Panc1 (cell line): ENCODE measurements at regions not wholly inside any gene's neighbourhood (a gene's known extent, or its start where the extent isn't known, plus 50 kb on each side); places are given as distances from the start of the nearest gene placed in this dataset.

Source experiments
- ATAC-seq: fragments of 200-7000 bp; cut with Tn5 transposase; 2 replicates; pipeline ENCODE4 v1.9.1; 2020; ENCODE audit warnings: mild to moderate bottlenecking, moderate library complexity
- BruUV-seq: library from RNA; stranded (reverse); fragments of 400-500 nt; replicated peaks from 2 replicates; lab custom pipeline; 2021; lab: Mats Ljungman, UMichigan
- CTCF ChIA-PET: fragments of 300-600 bp; sonication (Branson Sonifier 250); formaldehyde crosslinking; loops from one replicate; lab custom pipeline; 2022; ENCODE audit warnings: antibody characterized with exemption; lab: Charles Lee
- POLR2A ChIA-PET: fragments of 300-600 bp; sonication (Branson Sonifier 250); formaldehyde crosslinking; loops from one replicate; lab custom pipeline; 2022; ENCODE audit warnings: antibody characterized with exemption; lab: Charles Lee
- DNase-seq: peaks from one replicate; pipeline ENCODE4 v3.0.0-alpha.2; 2010; ENCODE audit warnings: low read depth, low spot score
- H3K27ac ChIP-seq: 2 replicates; pipeline ENCODE4 v1.5.1; 2011; ENCODE audit warnings: mild to moderate bottlenecking, low read length, inconsistent platforms
- H3K27me3 ChIP-seq: fragments of 200-500 bp; sonication (Bioruptor generic); 2 replicates; pipeline ENCODE4 v1.6.0; 2014; ENCODE audit warnings: low read length, inconsistent platforms; ENCODE audit not compliant: control insufficient read depth, insufficient read depth
- H3K36me3 ChIP-seq: fragments of 200-500 bp; sonication (Bioruptor generic); 2 replicates; pipeline ENCODE4 v1.5.1; 2014; ENCODE audit warnings: inconsistent platforms, mild to moderate bottlenecking, low read length, moderate library complexity; ENCODE audit not compliant: control insufficient read depth, insufficient read depth
- H3K4me1 ChIP-seq: 2 replicates; pipeline ENCODE4 v1.5.1; 2011; ENCODE audit warnings: inconsistent platforms, mild to moderate bottlenecking, low read length, moderate library complexity; ENCODE audit not compliant: control insufficient read depth, insufficient read depth
- H3K4me3 ChIP-seq, 2 experiments: 2 replicates each; pipeline ENCODE4 v1.5.1; 2011 to 2012; ENCODE audit warnings: low read depth in 2 of 2, low read length in 2 of 2, mild to moderate bottlenecking in 2 of 2, inconsistent platforms in 1 of 2, moderate library complexity in 1 of 2
- H3K9me3 ChIP-seq: fragments of 200-500 bp; sonication (Bioruptor generic); 2 replicates; pipeline ENCODE4 v1.5.1; 2014; ENCODE audit warnings: low read depth, mild to moderate bottlenecking, inconsistent platforms, low read length, moderate library complexity; ENCODE audit not compliant: control insufficient read depth, insufficient read depth
- POLR2AphosphoS5 ChIP-seq: IDR thresholded peaks from 2 replicates; pipeline ENCODE4 v1.6.1; 2012; ENCODE audit warnings: mild to moderate bottlenecking, low read depth, low read length, moderate library complexity
- SIN3A ChIP-seq: IDR thresholded peaks from 2 replicates; pipeline ENCODE4 v1.6.1; 2012; ENCODE audit warnings: low read depth, mild to moderate bottlenecking, low read length, moderate library complexity, borderline replicate concordance; ENCODE audit not compliant: insufficient read depth
- TCF7L2 ChIP-seq: IDR thresholded peaks from 2 replicates; pipeline ENCODE4 v1.6.1; 2011; ENCODE audit warnings: mild to moderate bottlenecking, low read depth, low read length, inconsistent platforms
- in situ Hi-C: cut with HindIII; loops from 2 replicates; pipeline ENCODE4 v1.10.0; 2016; ENCODE audit warnings: low sequenced_read_pairs, low pct_unique_long_range_greater_than_20kb
- intact Hi-C: fragments of 100-400 bp; cut with micrococcal nuclease; formaldehyde crosslinking; loops from one replicate; pipeline ENCODE4 v1.10.0; 2022; ENCODE audit not compliant: unreplicated experiment
- TF ChIP-seq, protein P1 (sequence below), 2 experiments: IDR thresholded peaks; 2 replicates each; pipeline ENCODE4 v1.6.1; 2011 to 2012; ENCODE audit warnings: low read depth in 2 of 2, control low read depth in 1 of 2, low read length in 1 of 2, mild to moderate bottlenecking in 1 of 2, moderate library complexity in 1 of 2; ENCODE audit not compliant: insufficient read depth in 1 of 2
- TF ChIP-seq, protein P2 (sequence below): fragments of 450-650 bp; IDR thresholded peaks from 2 replicates; pipeline ENCODE4 v1.5.1; 2017; ENCODE audit warnings: mild to moderate bottlenecking

DNA sequence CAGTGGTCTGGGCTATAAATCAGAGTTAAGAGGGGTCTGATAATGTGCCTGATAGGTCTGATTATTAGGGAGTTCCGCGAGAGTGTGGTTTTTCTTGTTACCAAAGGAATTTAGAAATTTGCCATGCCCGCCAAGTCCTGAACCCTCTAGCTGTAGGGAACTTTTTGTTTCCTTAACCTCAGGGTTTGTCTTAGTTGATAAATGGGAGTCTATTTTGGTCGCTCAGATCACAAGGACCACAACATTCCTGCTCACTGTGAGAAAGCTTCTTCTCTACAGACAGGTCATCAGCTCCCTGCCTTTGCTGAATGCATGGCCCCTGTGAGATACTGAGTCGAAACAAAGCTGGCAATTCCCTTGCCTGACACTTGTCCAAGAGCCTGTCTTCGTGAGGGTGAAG, 497.8 kb downstream of the HS3ST4 start:
- CTCF ChIA-PET = no interaction called here
- no peaks in the 10 kb centered on the region for H3K9me3 ChIP-seq
- H3K4me3 ChIP-seq = no peak overlapping the region
- no TSS peak for BruUV-seq
- no peaks in the 10 kb centered on the region for H3K36me3 ChIP-seq
- TF ChIP-seq TCF7L2 (no peak), SIN3A (no peak), POLR2AphosphoS5 (no peak)
- TF ChIP-seq, protein P1, sequence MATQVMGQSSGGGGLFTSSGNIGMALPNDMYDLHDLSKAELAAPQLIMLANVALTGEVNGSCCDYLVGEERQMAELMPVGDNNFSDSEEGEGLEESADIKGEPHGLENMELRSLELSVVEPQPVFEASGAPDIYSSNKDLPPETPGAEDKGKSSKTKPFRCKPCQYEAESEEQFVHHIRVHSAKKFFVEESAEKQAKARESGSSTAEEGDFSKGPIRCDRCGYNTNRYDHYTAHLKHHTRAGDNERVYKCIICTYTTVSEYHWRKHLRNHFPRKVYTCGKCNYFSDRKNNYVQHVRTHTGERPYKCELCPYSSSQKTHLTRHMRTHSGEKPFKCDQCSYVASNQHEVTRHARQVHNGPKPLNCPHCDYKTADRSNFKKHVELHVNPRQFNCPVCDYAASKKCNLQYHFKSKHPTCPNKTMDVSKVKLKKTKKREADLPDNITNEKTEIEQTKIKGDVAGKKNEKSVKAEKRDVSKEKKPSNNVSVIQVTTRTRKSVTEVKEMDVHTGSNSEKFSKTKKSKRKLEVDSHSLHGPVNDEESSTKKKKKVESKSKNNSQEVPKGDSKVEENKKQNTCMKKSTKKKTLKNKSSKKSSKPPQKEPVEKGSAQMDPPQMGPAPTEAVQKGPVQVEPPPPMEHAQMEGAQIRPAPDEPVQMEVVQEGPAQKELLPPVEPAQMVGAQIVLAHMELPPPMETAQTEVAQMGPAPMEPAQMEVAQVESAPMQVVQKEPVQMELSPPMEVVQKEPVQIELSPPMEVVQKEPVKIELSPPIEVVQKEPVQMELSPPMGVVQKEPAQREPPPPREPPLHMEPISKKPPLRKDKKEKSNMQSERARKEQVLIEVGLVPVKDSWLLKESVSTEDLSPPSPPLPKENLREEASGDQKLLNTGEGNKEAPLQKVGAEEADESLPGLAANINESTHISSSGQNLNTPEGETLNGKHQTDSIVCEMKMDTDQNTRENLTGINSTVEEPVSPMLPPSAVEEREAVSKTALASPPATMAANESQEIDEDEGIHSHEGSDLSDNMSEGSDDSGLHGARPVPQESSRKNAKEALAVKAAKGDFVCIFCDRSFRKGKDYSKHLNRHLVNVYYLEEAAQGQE (IDR thresholded peaks at IDR 0.05; ENCODE audit: insufficient read depth in 1 of 2, low read depth in 2 of 2, low read length in 1 of 2) = no peak
- TF ChIP-seq, protein P2, sequence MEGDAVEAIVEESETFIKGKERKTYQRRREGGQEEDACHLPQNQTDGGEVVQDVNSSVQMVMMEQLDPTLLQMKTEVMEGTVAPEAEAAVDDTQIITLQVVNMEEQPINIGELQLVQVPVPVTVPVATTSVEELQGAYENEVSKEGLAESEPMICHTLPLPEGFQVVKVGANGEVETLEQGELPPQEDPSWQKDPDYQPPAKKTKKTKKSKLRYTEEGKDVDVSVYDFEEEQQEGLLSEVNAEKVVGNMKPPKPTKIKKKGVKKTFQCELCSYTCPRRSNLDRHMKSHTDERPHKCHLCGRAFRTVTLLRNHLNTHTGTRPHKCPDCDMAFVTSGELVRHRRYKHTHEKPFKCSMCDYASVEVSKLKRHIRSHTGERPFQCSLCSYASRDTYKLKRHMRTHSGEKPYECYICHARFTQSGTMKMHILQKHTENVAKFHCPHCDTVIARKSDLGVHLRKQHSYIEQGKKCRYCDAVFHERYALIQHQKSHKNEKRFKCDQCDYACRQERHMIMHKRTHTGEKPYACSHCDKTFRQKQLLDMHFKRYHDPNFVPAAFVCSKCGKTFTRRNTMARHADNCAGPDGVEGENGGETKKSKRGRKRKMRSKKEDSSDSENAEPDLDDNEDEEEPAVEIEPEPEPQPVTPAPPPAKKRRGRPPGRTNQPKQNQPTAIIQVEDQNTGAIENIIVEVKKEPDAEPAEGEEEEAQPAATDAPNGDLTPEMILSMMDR = no peak
- no peaks in the 10 kb centered on the region for H3K4me1 ChIP-seq
- in situ Hi-C loops (no loop called here), intact Hi-C loops (no loop called here)
- H3K27me3 ChIP-seq = no peaks in the 10 kb centered on the region
- DNase-seq (no peak), ATAC-seq (no peak)
- no peak overlapping the region for H3K27ac ChIP-seq
- POLR2A ChIA-PET = no interaction called here

DNA sequence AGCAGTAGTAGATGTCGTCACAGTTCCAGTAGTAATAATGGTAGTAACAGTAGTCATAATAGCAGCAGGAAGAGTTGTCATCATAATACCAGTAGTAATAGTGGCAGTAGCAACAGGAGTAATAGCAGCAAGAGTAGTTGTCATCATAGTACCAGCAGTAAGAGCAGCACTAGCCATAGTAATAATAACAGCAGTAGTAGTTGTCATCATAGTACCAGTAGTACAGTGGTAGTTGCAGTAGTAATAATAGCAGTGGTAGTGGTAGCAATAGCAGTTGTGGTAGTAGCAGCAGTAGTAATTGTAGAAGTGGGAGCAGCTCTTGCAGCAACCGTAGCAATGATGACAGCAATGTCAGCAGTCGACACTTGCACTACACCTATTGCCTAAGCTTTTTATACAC, 502.8 kb downstream of the HS3ST4 start:
- DNase-seq = no peak
- intact Hi-C loops = no loop called here
- Histone ChIP-seq H3K4me3 (no peak overlapping the region), H3K27me3 (no peaks in the 10 kb centered on the region), H3K36me3 (no peaks in the 10 kb centered on the region), H3K27ac (no peak overlapping the region), H3K4me1 (no peaks in the 10 kb centered on the region), H3K9me3 (no peaks in the 10 kb centered on the region)
- POLR2A ChIA-PET = no interaction called here
- TF ChIP-seq TCF7L2 (no peak), SIN3A (no peak), POLR2AphosphoS5 (no peak)
- TF ChIP-seq, protein P2 = no peak
- TF ChIP-seq, protein P1 (IDR thresholded peaks at IDR 0.05; ENCODE audit: insufficient read depth in 1 of 2, low read depth in 2 of 2, low read length in 1 of 2) = no peak
- ATAC-seq = no peak
- no TSS peak for BruUV-seq
- CTCF ChIA-PET = no interaction called here
- in situ Hi-C loops = no loop called here
